ENCODE measurements at regions not wholly inside any gene's neighbourhood (a gene's known extent, or its start where the extent isn't known, plus 50 kb on each side); places are given as distances from the start of the nearest gene placed in this dataset.

DNA sequence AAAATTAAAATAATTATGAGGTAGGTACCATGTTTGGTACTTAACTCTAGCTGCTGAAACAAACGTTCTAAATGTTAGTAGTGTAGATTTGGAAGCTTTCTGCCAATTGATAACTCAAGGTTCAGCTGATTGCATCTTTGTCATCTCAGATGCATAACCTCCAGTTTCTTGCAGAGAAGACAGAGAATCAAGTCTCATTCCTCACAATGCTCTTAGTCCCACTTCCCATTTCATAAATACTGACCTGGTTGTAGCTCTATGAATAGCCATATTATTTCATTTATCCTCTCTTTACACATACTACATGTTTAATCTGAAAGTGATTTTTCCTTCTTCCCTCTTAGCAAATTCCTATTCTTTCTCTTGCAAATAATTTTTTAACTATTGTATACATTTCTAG is 178.5 kb upstream of the SETBP1 start:
- WGBS (ENCODE audit: insufficient coverage): 88% methylated on average over 1 of the region's 1 CpG
- Histone ChIP-seq H3K27ac (ENCODE audit: low read length in 2 of 2) (no peak overlapping the region), H4K20me1 (ENCODE audit: control insufficient read depth, insufficient read depth, low read length, poor library complexity, severe bottlenecking) (no peaks in the 10 kb centered on the region), H3K79me2 (ENCODE audit: control insufficient read depth, insufficient read depth, low read length) (no peaks in the 10 kb centered on the region), H2AFZ (ENCODE audit: insufficient read depth, low read depth, low read length, poor library complexity, severe bottlenecking) (no peak overlapping the region), H3K9me3 (ENCODE audit: control extremely low read depth in 1 of 3, control insufficient read depth in 2 of 3, insufficient read depth in 1 of 3, low read length in 2 of 3) (no peaks in the 10 kb centered on the region), H3K4me2 (replicated peaks; ENCODE audit: low read depth, low read length, poor library complexity, severe bottlenecking) (peak overlapping the region; percentile 40), H3K9ac (ENCODE audit: low read length) (no peak overlapping the region), H3K4me3 (ENCODE audit: control extremely low read depth in 1 of 5, extremely low read depth in 1 of 5, insufficient read depth in 1 of 5, low read depth in 2 of 5, low read length in 4 of 5) (no peak overlapping the region), H3K4me1 (ENCODE audit: control insufficient read depth in 2 of 2, insufficient read depth in 2 of 2, low read length in 2 of 2) (peaks cover 44 to 45% of the 10 kb centered on the region in 2 donors), H3K27me3 (replicated peaks in 1 of 4; ENCODE audit: control extremely low read depth in 1 of 4, control insufficient read depth in 3 of 4, insufficient read depth in 4 of 4, low read length in 3 of 4) (no peaks in the 10 kb centered on the region), H3K36me3 (replicated peaks in 1 of 2; ENCODE audit: control extremely low read depth in 1 of 2, control insufficient read depth in 1 of 2, extremely low read depth in 1 of 2, insufficient read depth in 2 of 2, low read length in 1 of 2) (no peaks in the 10 kb centered on the region)
- no peaks in the 10 kb centered on the region for H3K27me3 Mint-ChIP-seq
- H3K9me3 Mint-ChIP-seq (ENCODE audit: insufficient read depth): no peaks in the 10 kb centered on the region
- H3K27ac Mint-ChIP-seq: no peak overlapping the region
- ChIA-PET CTCF (no interaction called here), POLR2A (no interaction called here)
- TF ChIP-seq EZH2 (IDR thresholded peaks at IDR 0.05; ENCODE audit: borderline replicate concordance, insufficient read depth, low read depth, low read length, poor library complexity, severe bottlenecking) (no peak), CTCF (IDR thresholded peaks at IDR 0.05) (no peak)
- ATAC-seq (ENCODE audit: low read depth) (no peak), DNase-seq (no peak)
- no peak overlapping the region for H3K4me3 Mint-ChIP-seq
- intact Hi-C loops (cut with micrococcal nuclease): no loop called here
- H3K4me1 Mint-ChIP-seq: peaks cover 44% of the 10 kb centered on the region

GRCh38 chr18:44502790-44503189 is 177.9 kb upstream of the SETBP1 start:
- no peak for TF ChIP-seq EZH2 (IDR thresholded peaks at IDR 0.05; ENCODE audit: borderline replicate concordance, insufficient read depth, low read depth, low read length, poor library complexity, severe bottlenecking)
- TF ChIP-seq CTCF (IDR thresholded peaks at IDR 0.05): no peak
- no peaks in the 10 kb centered on the region for H3K27me3 Mint-ChIP-seq
- H3K4me2 ChIP-seq (replicated peaks; ENCODE audit: low read depth, low read length, poor library complexity, severe bottlenecking): peak overlapping the region; percentile 40
- no peaks in the 10 kb centered on the region for H4K20me1 ChIP-seq (ENCODE audit: control insufficient read depth, insufficient read depth, low read length, poor library complexity, severe bottlenecking)
- H3K27ac ChIP-seq (ENCODE audit: low read length in 2 of 2): peak overlapping the region in 1 of 2 donors; percentile 45
- intact Hi-C loops (cut with micrococcal nuclease): no loop called here
- H3K4me1 ChIP-seq (ENCODE audit: control insufficient read depth in 2 of 2, insufficient read depth in 2 of 2, low read length in 2 of 2): peaks cover 49 to 51% of the 10 kb centered on the region in 2 donors
- H3K4me3 ChIP-seq (ENCODE audit: control extremely low read depth in 1 of 5, extremely low read depth in 1 of 5, insufficient read depth in 1 of 5, low read depth in 2 of 5, low read length in 4 of 5): no peak overlapping the region
- ChIA-PET POLR2A (no interaction called here), CTCF (no interaction called here)
- H3K79me2 ChIP-seq (ENCODE audit: control insufficient read depth, insufficient read depth, low read length): no peaks in the 10 kb centered on the region
- H3K4me3 Mint-ChIP-seq: peak overlapping the region; percentile 24
- no peaks in the 10 kb centered on the region for H3K36me3 ChIP-seq (replicated peaks in 1 of 2; ENCODE audit: control extremely low read depth in 1 of 2, control insufficient read depth in 1 of 2, extremely low read depth in 1 of 2, insufficient read depth in 2 of 2, low read length in 1 of 2)
- H3K4me1 Mint-ChIP-seq: peaks cover 44% of the 10 kb centered on the region
- no peaks in the 10 kb centered on the region for H3K27me3 ChIP-seq (replicated peaks in 1 of 4; ENCODE audit: control extremely low read depth in 1 of 4, control insufficient read depth in 3 of 4, insufficient read depth in 4 of 4, low read length in 3 of 4)
- ATAC-seq (ENCODE audit: low read depth): no peak
- H3K27ac Mint-ChIP-seq: peak overlapping the region; percentile 43
- peak; percentile 47 for DNase-seq
- no peak overlapping the region for H2AFZ ChIP-seq (ENCODE audit: insufficient read depth, low read depth, low read length, poor library complexity, severe bottlenecking)
- H3K9ac ChIP-seq (ENCODE audit: low read length): no peak overlapping the region
- no peaks in the 10 kb centered on the region for H3K9me3 ChIP-seq (ENCODE audit: control extremely low read depth in 1 of 3, control insufficient read depth in 2 of 3, insufficient read depth in 1 of 3, low read length in 2 of 3)
- H3K9me3 Mint-ChIP-seq (ENCODE audit: insufficient read depth): no peaks in the 10 kb centered on the region

Measured in B cell (primary cell).